ENCODE measurements at regions not wholly inside any gene's neighbourhood (a gene's known extent, or its start where the extent isn't known, plus 50 kb on each side); places are given as distances from the start of the nearest gene placed in this dataset.
"Not testable (repeated sequence)": the region's sequence is repeated elsewhere in the genome, so short reads cannot be mapped to it uniquely, and the experiment has no call there.

DNA sequence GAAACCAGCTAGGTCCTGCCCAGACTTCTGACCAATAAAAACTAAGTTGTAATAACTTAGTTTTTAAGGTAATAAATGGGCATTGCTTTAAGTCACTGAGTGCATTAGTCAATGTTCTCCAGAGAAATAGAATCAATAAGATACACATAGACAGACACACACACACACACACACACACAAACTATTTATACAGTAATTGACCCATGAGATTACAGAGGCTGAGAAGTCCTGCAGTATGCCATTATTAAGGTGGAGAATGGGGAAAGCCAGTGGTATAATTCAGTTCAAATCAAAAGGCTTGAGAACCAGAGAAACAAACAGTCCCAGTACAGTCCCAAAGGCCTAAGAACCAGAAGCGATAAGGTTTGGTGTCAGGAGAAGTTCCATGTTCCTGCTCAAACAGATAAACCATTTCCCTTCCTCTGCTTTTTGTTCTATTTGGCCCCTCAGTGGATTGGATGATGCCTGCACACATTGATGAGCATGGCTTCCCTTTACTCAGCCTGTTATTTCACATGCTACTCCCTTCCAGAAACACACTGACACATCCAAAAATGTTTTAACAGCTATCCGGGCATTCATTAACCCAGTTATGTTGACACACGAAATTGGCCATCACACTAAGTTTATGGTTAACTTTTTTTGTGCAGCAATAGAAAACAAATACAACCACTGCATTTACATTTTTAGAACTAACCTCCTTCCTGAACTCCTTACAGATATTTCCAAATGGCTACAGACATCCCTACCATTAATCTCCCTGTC lies 828.2 kb upstream of the NCAM2 start:
- H3K4me3 ChIP-seq (ENCODE audit: low read depth in 1 of 2, low read length in 2 of 2), result no peak overlapping the region
- no peaks in the 10 kb centered on the region for H3K36me3 ChIP-seq (ENCODE audit: insufficient read depth, low read length)
- no peak overlapping the region for H2AFZ ChIP-seq (ENCODE audit: low read depth, low read length)
- TF ChIP-seq, protein P1, sequence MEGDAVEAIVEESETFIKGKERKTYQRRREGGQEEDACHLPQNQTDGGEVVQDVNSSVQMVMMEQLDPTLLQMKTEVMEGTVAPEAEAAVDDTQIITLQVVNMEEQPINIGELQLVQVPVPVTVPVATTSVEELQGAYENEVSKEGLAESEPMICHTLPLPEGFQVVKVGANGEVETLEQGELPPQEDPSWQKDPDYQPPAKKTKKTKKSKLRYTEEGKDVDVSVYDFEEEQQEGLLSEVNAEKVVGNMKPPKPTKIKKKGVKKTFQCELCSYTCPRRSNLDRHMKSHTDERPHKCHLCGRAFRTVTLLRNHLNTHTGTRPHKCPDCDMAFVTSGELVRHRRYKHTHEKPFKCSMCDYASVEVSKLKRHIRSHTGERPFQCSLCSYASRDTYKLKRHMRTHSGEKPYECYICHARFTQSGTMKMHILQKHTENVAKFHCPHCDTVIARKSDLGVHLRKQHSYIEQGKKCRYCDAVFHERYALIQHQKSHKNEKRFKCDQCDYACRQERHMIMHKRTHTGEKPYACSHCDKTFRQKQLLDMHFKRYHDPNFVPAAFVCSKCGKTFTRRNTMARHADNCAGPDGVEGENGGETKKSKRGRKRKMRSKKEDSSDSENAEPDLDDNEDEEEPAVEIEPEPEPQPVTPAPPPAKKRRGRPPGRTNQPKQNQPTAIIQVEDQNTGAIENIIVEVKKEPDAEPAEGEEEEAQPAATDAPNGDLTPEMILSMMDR (IDR thresholded peaks at IDR 0.05; ENCODE audit: borderline replicate concordance, extremely low read depth, low read length, poor library complexity, severe bottlenecking), result no peak
- no peak for TF ChIP-seq EZH2 (IDR thresholded peaks at IDR 0.05; ENCODE audit: borderline replicate concordance, low read depth, low read length, severe bottlenecking)
- DNase-seq (no peak), ATAC-seq (ENCODE audit: insufficient read depth, low read depth) (no peak)
- no peak overlapping the region for H3K9ac ChIP-seq (ENCODE audit: low read depth, low read length)
- no peak overlapping the region for H3K4me2 ChIP-seq (ENCODE audit: insufficient read depth, low read length)
- no peaks in the 10 kb centered on the region for H3K4me1 ChIP-seq (ENCODE audit: insufficient read depth, low read length)
- H4K20me1 ChIP-seq (ENCODE audit: insufficient read depth, low read length), result no peaks in the 10 kb centered on the region
- H3K27ac ChIP-seq (ENCODE audit: low read length), result no peak overlapping the region
- H3K27me3 ChIP-seq (ENCODE audit: insufficient read depth, low read length, poor library complexity), result no peaks in the 10 kb centered on the region
- no peaks in the 10 kb centered on the region for H3K79me2 ChIP-seq (ENCODE audit: insufficient read depth, low read length)
- no peaks in the 10 kb centered on the region for H3K9me3 ChIP-seq (ENCODE audit: insufficient read depth, low read length, severe bottlenecking)

DNA sequence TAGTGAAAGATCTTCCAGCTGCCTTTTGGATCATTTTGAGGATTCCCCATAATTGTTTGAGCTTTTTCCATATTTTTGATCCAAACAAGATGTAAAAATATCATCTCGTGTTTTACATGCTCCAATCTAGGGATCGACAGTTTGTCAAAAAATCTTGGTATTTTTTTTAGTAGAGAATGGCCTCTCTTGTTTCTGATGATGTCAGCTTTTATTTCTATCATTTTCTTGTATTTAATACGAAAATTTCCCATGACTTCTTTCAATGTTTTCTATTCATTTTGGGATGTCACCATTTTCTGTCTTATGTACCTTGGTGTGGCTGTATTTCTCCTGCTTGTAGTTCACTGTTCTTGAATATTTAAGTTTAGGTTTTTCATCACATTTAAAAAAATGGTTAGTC lies 812.0 kb upstream of the NCAM2 start:
- Histone ChIP-seq H3K4me2 (ENCODE audit: insufficient read depth, low read length) (no peak overlapping the region), H3K36me3 (ENCODE audit: insufficient read depth, low read length) (no peaks in the 10 kb centered on the region), H3K9me3 (ENCODE audit: insufficient read depth, low read length, severe bottlenecking) (no peaks in the 10 kb centered on the region), H2AFZ (ENCODE audit: low read depth, low read length) (no peak overlapping the region), H3K9ac (ENCODE audit: low read depth, low read length) (no peak overlapping the region), H3K27ac (ENCODE audit: low read length) (no peak overlapping the region), H3K79me2 (ENCODE audit: insufficient read depth, low read length) (no peaks in the 10 kb centered on the region), H3K4me1 (ENCODE audit: insufficient read depth, low read length) (no peaks in the 10 kb centered on the region), H3K27me3 (ENCODE audit: insufficient read depth, low read length, poor library complexity) (no peaks in the 10 kb centered on the region), H4K20me1 (ENCODE audit: insufficient read depth, low read length) (no peaks in the 10 kb centered on the region), H3K4me3 (ENCODE audit: low read depth in 1 of 2, low read length in 2 of 2) (no peak overlapping the region)
- ATAC-seq (ENCODE audit: insufficient read depth, low read depth) (no peak), DNase-seq (no peak)
- TF ChIP-seq EZH2 (IDR thresholded peaks at IDR 0.05; ENCODE audit: borderline replicate concordance, low read depth, low read length, severe bottlenecking), result no peak
- TF ChIP-seq, protein P1 (IDR thresholded peaks at IDR 0.05; ENCODE audit: borderline replicate concordance, extremely low read depth, low read length, poor library complexity, severe bottlenecking), result no peak

DNA sequence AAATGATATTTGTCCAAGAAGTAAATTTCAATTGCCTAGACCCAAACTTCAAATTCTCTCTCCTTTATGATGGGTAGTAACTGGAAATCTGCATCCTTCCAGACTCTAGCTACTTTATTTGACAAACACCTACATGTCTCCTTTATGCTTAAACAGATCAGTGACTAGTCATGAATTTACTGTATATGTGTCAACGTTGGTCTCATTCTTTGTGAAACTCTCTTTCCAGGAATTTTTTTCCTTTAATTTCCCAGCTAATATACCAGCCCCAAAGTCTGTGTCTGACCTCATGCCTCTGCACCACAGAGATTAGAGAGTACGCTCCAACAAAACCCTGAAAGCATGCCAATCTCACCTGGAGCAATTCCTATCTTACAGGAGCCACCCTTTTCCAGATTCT lies 811.2 kb upstream of the NCAM2 start:
- DNase-seq, result no peak
- H2AFZ ChIP-seq (ENCODE audit: low read depth, low read length), result no peak overlapping the region
- no peaks in the 10 kb centered on the region for H4K20me1 ChIP-seq (ENCODE audit: insufficient read depth, low read length)
- no peaks in the 10 kb centered on the region for H3K4me1 ChIP-seq (ENCODE audit: insufficient read depth, low read length)
- H3K4me3 ChIP-seq (ENCODE audit: low read depth in 1 of 2, low read length in 2 of 2), result no peak overlapping the region
- H3K9ac ChIP-seq (ENCODE audit: low read depth, low read length), result no peak overlapping the region
- no peak overlapping the region for H3K4me2 ChIP-seq (ENCODE audit: insufficient read depth, low read length)
- no peaks in the 10 kb centered on the region for H3K79me2 ChIP-seq (ENCODE audit: insufficient read depth, low read length)
- no peak for ATAC-seq (ENCODE audit: insufficient read depth, low read depth)
- H3K27ac ChIP-seq (ENCODE audit: low read length), result no peak overlapping the region
- TF ChIP-seq, protein P1 (IDR thresholded peaks at IDR 0.05; ENCODE audit: borderline replicate concordance, extremely low read depth, low read length, poor library complexity, severe bottlenecking), result no peak
- no peaks in the 10 kb centered on the region for H3K9me3 ChIP-seq (ENCODE audit: insufficient read depth, low read length, severe bottlenecking)
- no peaks in the 10 kb centered on the region for H3K36me3 ChIP-seq (ENCODE audit: insufficient read depth, low read length)
- no peaks in the 10 kb centered on the region for H3K27me3 ChIP-seq (ENCODE audit: insufficient read depth, low read length, poor library complexity)

DNA sequence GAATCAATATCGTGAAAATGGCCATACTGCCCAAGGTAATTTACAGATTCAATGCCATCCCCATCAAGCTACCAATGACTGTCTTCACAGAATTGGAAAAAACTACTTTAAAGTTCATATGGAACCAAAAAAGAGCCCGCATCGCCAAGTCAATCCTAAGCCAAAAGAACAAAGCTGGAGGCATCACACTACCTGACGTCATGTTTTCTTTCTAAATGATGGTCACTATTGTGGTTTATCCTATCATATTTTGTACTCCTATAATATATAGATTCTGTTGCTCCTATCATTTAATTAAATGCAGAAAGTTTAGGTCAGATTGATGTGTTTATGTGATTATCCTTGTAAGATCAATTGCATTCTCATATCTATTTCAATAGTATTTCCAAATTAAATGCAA lies 796.9 kb upstream of the NCAM2 start:
- not testable (repeated sequence) for ATAC-seq (ENCODE audit: insufficient read depth, low read depth); H4K20me1 ChIP-seq (ENCODE audit: insufficient read depth, low read length); H3K9ac ChIP-seq (ENCODE audit: low read depth, low read length); H3K9me3 ChIP-seq (ENCODE audit: insufficient read depth, low read length, severe bottlenecking); H3K4me3 ChIP-seq (ENCODE audit: low read depth in 1 of 2, low read length in 2 of 2); H3K4me2 ChIP-seq (ENCODE audit: insufficient read depth, low read length); H3K79me2 ChIP-seq (ENCODE audit: insufficient read depth, low read length); DNase-seq; H2AFZ ChIP-seq (ENCODE audit: low read depth, low read length); H3K36me3 ChIP-seq (ENCODE audit: insufficient read depth, low read length); H3K27me3 ChIP-seq (ENCODE audit: insufficient read depth, low read length, poor library complexity); H3K27ac ChIP-seq (ENCODE audit: low read length); H3K4me1 ChIP-seq (ENCODE audit: insufficient read depth, low read length)

Measured in DND-41 (cell line).